Hematopoietic multipotent progenitor cell treated with erythropoietin and hydrocortisone succinate and interleukin-3 and kit ligand, for 4 days (in vitro differentiated cells): ENCODE measurements at regions not wholly inside any gene's neighbourhood (a gene's known extent, or its start where the extent isn't known, plus 50 kb on each side); places are given as distances from the start of the nearest gene placed in this dataset.

Source experiments
- DNase-seq: peaks from one replicate; pipeline ENCODE4 v3.0.0-alpha.2; 2015

DNA sequence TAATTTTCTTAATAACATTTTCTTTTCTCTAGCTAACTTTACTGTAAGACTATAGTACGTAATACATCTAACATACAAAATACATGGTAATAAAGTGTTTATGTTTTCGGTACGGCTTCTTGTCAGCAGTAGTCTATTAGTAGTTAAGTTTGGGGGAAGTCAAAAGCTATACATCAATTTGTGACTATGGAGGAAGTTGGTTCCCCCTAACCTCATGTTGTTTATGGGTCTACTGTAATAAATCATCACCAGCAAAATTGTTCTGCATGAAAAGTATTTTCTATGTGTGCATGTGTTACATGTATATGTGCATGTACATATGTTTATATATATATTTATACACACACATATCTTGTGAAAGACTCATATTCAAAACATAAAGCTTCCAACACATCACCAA, 303.0 kb downstream of the TRIB2 start:
- no peak for DNase-seq

DNA sequence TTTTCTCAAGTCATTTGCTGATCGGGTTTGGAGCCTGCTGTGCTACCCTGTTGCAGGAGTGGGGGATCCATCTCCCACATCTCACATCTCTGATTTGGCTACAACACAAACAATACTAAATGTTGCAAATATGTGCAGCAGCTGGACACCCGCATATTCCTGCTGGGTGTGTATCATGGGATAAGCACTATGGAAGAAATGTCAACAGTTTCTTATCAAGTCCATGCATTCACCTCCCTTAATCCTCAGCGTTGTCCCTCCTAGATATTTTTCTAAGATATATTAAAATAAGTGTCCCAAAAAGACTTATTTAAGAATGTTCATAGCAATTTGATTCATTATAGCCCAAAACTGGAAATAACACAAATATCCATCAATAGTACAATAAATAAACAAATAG, 303.7 kb downstream of the TRIB2 start:
- no peak for DNase-seq

DNA sequence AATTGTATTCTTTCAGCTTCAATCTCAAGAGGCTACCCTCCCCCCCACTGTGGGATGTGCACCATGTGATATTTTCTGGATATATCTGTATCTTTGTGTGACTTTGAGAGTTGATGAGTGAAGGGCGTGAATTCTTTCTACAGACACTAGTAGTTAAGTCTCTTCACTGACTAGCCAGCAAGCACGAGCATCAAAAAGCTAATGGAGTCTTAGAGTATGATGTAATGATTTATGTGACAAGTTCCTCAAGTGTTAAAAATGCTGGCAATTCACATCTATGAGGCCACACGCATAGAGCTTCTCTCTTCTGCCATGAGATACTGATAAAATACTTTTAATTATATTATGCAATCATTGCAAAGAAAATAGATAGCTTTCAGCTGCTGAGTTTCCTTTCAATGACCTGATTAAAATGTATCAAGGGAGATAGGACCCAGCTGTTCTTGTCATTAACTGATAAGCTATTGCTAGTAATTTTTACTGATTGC, 304.8 kb downstream of the TRIB2 start:
- peak; percentile 24 for DNase-seq

DNA sequence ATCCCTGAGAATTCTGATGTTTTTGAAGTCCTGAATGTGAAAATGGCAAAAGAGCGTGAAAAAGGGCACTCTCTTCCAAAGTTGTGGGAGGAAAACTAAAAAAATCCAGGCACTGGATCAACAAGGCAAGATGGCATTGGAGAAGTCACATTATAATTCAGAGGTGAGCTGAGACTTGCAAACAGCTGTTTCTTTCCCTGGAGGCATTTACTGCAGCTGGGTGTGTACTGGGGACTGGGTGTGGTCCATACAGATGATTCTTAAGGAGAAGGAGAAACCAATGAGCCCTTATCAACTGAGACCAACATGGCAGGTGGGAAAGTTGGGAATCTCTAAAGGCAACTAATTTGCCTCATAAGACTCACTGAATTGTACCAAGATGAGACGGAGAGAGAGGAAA, 313.9 kb downstream of the TRIB2 start:
- no peak for DNase-seq

DNA sequence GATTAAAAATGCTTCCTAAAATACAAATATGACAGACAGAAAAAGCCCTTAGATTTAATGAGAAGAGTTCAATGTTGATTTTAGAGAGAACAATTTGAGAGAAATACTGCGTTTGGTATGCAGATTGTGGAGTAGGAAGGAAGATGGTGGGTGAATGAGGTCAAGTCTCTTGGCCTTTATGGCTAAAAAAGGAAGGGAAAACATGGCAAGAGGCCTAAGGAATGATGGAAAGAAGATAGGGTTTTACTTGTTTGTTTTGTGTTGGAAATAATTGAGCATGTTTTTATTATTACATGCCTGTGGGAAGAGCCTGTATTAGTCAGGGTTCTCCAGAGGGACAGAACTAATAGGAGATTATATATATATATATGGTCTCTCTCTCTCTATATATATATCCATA, 318.1 kb downstream of the TRIB2 start:
- no peak for DNase-seq

DNA sequence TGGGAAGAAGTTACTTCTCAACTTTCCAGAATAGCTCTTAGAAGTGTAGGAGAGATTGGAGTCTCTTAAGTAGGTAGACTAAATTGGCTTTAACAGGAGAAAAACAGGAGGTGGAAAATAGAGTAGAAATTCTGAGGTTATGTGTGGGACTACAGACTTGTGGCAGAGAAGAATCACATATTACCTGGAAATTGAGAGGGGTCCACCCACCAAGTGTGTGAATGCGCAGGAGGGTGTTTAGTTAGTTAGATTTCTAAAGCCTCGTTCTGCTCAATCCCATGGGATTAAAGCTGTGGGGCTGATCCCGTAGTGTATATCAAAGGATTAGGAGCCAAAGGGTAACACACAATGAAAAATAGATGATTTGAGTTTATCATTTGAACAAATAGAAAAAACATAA, 319.1 kb downstream of the TRIB2 start:
- DNase-seq, result no peak

DNA sequence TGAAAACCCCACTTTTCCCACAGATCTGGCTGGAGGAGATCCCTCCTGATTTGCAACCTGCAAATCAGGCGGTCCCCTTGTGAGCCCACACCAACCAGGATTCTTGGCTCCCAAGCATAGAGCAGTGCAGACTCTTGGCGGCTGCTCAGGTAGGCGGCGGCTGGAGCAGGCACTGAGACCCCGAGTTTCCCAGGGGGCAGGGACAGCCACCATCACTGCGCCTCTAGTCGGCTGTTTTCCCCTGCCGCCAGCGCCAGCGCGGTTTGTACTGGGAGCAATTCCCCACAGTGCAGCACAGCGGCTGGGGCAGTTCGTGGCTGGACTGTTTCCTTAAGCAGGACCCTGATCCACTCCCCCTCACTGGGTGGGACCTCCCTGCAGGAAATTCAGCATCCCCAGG, 323.3 kb downstream of the TRIB2 start:
- DNase-seq, result no peak

DNA sequence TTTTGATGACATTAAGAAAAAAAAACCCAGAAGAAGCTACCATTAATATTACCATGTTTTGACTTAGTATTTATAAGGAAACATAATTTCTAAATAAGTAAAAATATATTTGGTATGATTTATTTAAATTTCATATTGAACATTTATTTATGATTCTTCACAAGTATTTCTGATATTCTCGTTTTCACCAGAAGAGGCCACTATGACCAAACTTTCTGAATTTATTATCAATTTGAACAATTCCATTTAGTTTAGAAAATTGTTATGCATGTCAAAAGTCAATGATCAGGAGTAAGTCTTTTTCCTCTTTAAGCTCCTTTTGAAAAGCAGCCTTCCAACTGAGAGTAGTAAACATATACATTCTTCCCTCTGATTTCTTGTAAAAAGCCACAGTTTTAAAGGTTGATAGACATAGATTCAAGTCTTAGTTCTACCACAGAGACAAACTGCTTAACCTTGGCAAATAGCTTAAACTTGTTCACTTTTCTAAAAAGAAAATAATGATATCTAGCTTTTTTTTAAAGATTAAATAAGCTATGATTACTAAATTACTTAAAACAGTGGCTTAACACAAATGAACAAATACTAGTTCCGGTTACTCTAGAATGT, 329.9 kb downstream of the TRIB2 start:
- peak; percentile 39 for DNase-seq

DNA sequence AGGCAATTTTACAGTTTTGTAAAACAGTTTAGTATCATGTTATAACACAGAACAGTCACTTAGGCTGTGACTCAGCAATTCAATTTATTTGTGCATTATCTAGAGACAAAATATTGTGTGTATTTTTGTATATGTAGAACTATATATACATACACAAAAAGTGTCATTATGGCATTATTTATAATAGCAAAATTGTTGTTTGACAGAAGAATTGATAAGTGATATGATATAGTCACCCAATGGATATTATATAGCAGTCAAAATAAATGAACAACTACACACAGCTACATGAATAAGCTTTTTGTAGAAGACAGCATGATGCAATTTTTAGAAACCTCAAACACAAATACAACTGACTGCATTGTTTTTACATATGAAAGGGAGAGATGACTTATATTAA, 334.0 kb downstream of the TRIB2 start:
- no peak for DNase-seq

DNA sequence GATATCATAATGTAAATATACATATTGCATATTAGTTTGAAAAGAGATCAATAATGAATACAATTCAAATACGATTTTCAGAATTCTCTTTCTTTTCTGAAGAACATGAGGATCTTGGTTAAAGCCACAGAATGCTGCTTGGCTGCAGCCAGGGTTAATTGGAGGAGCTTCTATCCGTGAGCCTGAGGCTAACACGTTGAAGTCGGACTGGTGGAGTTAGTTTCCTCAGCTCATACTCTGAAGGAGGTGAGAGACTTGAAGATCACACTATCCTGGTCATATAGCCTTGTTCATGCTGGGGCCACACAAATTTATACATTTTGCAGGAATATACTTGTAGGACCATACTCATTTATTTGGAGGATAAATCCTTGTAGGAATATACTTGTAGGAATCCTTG, 335.8 kb downstream of the TRIB2 start:
- no peak for DNase-seq

DNA sequence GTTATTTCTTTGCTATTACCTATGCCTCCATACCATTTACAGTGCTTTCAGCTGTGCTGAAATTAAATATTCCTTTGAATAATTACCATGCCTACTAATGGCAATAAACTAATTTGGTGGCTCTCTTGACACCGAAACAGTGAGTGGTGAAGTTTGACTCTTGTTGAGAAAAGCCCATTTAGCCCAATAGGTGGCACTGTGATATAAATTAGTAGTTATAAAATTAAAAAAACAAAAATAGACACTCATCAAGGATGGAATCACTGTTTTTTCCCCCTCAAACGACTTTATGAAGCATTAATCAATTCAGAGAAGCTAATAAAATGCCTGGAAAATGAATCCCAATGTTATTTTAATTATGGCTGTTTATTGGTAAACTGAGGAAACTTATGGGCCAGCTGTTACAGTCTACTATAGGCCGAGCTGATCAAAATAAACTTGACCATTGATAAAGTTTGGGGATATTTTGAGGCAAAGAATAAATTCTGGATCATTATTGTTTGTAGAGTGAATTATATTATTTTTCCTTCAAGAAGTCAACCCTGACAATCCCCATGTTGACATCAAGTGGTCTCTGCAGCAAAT, 339.6 kb downstream of the TRIB2 start:
- peak; percentile 46 for DNase-seq

DNA sequence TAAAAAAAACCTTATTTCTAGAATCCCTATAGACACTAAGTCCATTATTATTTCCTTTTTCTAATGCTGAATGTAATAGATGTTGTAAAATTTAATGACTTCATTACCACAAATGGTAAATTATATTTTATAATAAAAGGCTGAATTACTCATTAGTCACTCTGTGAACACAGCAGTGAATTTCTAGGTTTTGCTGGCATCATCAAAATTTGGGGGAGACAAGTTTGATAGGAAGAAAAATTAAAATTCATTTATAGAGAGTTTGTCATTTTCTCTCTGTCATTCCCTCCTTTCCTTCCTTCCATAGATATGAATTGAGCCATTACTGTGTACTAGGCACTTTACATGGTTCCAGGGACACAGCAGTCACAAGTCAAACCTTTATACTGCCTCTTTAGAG, 340.9 kb downstream of the TRIB2 start:
- no peak for DNase-seq

DNA sequence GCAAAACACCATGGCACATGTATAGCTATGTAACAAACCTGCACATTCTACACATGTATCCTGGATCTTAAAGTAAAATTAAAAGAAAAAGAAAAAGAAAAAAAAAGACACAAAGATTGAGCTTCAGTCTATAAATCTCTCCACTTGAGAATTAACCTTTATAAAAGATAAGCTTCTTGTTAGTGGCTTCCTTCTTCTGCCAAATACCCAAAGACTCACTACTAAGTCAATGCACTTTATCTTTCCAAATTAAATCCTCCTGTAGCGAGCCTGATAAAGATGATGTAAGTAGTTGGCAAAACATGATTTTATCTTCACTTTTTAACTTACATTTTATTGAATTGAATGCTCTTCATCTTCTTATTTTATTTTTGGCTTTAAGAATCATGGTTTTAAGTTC, 349.9 kb downstream of the TRIB2 start:
- no peak for DNase-seq

DNA sequence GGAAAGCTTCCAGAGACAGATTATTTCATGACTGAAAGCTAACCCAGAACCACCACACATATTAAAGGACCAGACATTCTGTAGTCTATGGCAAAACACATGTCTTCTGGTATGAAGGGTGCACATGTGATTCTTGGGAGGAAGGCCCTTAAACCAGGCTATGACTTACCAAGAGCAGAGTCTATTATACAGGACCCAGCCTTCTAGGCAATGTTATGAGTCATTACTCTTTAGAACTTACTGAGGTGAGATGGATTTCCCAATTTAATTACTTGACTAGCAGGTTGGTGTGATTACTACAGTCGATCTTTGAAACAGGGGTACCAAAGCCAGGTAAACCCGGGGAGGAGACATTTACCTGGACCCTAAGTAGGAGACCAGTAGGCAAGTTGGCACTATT, 350.8 kb downstream of the TRIB2 start:
- no peak for DNase-seq

DNA sequence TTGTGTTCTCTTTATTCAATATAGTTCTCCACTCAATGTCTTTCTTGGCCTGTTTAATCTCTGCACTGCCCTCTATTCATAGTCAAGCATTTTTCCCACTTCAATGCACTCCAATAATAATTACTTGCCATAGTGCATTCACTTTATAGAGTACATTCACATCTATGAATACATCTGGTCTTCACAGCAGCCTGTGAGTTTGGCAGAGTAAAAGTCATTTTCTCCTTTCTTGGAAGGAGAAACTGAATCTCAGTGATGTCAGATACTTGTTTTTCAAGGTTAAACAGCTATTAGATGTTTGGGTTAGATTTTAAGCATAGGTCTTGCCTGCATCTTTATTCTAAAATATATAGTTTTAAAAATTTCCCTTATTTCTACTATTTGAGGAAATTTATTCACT, 373.2 kb downstream of the TRIB2 start:
- DNase-seq, result no peak

DNA sequence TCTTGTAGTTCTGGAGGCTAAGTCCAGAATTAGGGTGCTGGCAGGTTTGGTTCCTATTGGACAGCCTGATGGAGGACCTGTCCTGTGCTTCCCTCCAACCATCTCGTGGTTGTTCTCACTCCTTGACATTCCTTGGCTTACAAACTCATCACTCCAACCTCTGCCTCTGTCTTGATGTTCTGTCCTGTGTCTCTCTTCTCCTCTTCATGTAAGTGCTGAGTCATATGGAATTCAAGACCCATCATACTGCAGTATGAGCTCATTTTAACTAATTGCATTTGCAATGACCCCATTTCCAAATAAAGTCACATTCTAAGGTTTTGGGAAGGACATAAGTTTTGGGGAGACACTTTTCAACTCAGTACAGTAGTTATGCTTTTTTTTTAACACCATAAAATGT, 374.7 kb downstream of the TRIB2 start:
- DNase-seq, result no peak

DNA sequence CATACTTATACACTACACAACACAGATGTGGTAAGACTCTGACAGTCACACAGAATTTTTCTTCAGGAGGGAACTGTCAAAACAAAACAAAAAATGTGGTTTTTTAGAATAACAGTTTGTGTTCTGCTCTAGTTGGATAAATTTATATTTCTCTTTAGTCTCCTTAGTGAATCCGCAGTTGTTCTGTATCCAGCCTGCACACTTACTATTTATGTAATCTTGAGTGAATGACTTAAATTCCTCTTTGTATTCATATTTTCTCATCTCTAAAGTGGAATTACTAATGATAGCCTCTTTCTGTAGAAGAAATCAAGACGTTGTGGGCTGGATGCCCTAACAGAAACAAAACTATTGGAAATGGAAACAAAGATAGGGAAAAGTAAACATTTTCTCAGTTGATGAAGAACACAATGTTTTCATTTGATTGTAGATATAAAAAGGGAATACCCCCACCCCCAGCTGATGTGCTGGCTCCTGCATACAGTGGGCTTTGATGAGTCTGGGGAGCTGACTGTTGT, 375.2 kb downstream of the TRIB2 start:
- no peak for DNase-seq

DNA sequence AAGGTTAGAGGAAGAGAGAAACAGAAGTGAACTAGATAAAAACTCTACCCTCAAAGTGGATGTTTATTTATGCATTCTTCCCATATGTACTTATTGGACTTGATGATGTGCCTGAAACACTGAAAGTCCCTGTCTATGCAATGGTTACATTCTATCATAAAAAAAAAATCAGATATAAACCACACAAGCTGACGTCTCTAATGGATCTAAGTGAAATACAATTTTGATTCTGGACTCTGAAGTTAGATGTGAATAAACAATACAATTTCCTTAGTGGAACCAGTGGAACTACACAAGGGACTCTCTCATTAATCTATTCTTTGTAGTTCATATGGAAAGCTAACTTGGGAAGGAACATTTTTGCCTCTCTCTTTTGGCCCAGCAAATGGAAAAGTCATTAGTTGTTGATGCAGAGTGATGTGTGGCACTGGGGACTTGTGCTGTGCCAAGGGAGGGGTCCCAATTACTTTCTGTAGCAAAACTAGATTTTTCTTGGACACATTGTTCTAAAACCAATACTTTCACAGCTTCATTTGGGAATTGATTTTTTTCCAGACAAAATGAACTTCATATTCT, 376.8 kb downstream of the TRIB2 start:
- no peak for DNase-seq

DNA sequence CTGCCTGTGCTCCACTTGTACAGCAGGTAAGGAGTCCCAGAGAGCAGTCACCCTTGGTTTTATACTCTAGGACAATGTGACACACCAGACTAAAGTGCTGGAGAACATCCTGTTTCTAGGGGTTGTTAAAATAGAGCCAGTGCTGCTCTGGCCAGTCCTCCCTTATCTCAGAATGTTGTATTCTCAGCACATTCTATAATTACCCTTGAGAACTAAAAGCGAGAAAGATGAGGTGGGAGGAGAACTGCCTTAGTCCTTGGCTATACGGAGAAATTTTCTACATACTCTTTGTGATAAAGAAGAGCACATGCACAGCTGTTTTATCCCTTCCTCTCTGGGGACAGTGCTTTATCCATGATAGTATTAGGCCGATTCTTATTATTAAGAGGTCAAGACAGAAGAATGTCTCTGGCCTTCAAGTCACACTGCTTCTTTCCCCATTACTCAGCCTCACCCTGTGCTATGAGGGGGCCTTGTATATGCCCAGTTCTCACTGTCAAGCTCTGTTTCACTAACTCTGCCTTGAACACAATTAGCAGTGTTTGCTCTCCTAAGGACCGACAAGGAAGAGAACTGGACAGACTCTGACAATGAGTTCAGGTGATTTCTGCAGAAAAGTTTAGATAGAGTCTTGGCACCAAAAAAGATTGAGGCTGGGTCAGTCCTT, 385.8 kb downstream of the TRIB2 start:
- no peak for DNase-seq

DNA sequence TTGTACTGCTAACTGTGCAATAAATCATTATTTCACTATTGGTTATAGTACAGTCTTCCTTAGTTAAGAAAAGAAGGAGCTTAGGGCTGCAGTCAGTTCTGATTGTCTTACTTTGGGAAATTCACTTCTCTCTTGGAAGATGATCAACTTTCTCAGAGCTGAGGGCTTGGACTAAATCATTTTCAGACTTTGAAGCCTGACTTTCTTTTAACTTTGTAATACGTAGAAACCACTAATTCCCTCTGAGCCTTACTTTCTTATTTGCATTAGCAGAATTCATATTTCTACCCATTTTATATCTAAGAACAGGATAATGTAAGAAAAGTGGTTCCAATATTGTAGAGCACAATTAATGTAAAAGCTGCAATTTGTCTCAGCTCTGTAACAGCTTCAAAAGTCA, 386.4 kb downstream of the TRIB2 start:
- DNase-seq, result no peak

DNA sequence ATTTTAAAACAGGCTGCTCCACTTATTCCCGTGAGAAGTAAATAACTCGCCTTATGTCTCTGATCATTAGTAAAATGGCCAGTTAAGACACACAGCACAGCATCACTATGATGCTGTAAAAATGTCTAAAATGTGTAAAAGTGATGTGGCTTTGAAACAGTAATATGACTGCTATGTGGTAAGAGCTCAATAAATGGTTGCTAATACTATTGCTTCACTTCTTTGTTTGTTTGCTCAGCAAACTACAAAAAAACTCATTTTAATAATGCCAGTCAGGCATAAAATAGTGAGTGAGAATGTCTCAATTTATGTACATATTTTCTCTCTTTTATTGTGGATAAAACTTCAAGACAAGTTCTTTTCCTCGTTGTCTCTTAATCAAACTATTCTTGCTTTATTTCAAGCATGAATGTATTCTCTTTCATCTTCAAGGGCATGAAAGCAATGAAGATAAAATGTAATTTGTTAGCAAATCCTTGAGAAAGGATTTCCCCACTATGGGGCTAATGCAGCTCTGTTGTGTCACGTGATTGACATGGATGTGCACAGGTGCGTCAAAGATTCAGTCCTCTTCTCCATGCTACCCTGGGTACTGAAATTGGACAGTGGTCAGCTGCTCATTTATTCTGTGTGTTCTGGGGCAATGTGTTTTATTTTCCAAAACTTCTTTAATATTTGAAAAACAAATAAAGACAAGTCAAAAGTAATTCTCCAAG, 387.2 kb downstream of the TRIB2 start:
- no peak for DNase-seq

DNA sequence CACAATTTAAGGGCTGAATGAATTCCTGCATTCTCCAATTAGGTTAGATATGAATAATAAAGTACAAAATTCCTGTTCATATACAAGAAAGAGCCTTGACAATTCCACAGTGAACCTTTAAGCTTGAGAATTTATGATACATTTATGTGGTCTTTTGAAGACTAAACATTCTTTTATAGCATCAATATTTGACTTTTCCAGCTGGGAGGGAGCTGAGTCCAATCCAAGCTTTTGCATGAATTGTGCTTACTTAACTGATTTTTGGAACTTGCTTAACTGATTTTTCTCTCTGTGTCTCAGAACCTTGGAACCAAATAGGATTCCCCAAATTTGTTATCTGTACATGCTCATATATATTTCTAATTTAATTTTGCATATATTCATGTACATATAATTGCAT, 388.0 kb downstream of the TRIB2 start:
- no peak for DNase-seq

DNA sequence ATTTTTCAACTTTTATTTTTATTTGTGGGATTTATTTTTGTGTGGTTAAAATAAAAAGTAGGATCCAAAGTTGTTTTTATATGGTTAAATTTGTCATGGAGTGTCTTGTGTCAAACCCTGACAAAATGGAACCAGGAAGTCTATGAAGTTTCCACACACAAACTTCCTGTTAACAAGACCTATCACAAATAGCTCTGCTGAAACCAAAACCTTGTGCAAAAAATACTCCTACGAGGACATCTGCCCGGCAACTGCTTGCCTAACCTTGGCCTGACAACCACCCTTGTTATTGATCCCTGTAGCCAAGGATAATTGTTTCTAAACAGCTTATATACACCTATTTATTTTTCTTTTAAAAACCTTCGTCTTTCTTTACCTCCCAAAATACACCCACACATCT, 389.6 kb downstream of the TRIB2 start:
- DNase-seq, result no peak
